MM.1S (cell line): ENCODE measurements at regions not wholly inside any gene's neighbourhood (a gene's known extent, or its start where the extent isn't known, plus 50 kb on each side); places are given as distances from the start of the nearest gene placed in this dataset.

Experiments
- DNase-seq: peaks from one replicate; pipeline ENCODE4 v3.0.0-alpha.2; 2015
- H2AFZ ChIP-seq: fragments of 300-600 bp; sonication (generic); 2 replicates; pipeline ENCODE4 v1.6.0; 2016; ENCODE audit warnings: antibody characterized with exemption, low read length
- H3F3A ChIP-seq: fragments of 300-600 bp; sonication (generic); 2 replicates; pipeline ENCODE4 v1.6.1; 2016; ENCODE audit warnings: mild to moderate bottlenecking, antibody characterized with exemption, low read length, moderate library complexity, mixed read lengths; ENCODE audit not compliant: insufficient read depth
- H3K27ac ChIP-seq: fragments of 300-600 bp; sonication (generic); 2 replicates; pipeline ENCODE4 v1.5.1; 2016; ENCODE audit warnings: mild to moderate bottlenecking, low read length
- H3K27me3 ChIP-seq: fragments of 300-600 bp; sonication (generic); replicated peaks from 2 replicates; pipeline ENCODE4 v1.6.0; 2016; ENCODE audit warnings: low read length; ENCODE audit not compliant: insufficient read depth
- H3K36me3 ChIP-seq: fragments of 300-600 bp; sonication (generic); replicated peaks from 2 replicates; pipeline ENCODE4 v1.6.1; 2016; ENCODE audit warnings: mild to moderate bottlenecking, low read length, mixed read lengths; ENCODE audit not compliant: insufficient read depth
- H3K4me1 ChIP-seq: fragments of 300-600 bp; sonication (generic); 2 replicates; pipeline ENCODE4 v1.6.1; 2016; ENCODE audit warnings: low read length, mixed read lengths
- H3K4me2 ChIP-seq: fragments of 300-600 bp; sonication (generic); 2 replicates; pipeline ENCODE4 v1.6.0; 2016; ENCODE audit warnings: low read depth, low read length
- H3K4me3 ChIP-seq: fragments of 300-600 bp; sonication (generic); 2 replicates; pipeline ENCODE4 v1.5.1; 2016; ENCODE audit warnings: low read length, mixed read lengths
- H3K79me2 ChIP-seq: fragments of 300-600 bp; sonication (generic); 2 replicates; pipeline ENCODE4 v1.6.1; 2016; ENCODE audit warnings: mixed run types, low read length, mixed read lengths
- H3K9ac ChIP-seq: fragments of 300-600 bp; sonication (generic); 2 replicates; pipeline ENCODE4 v1.6.1; 2016; ENCODE audit warnings: low read length, mixed read lengths
- H3K9me2 ChIP-seq: fragments of 300-600 bp; sonication (generic); replicated peaks from 2 replicates; pipeline ENCODE4 v1.6.1; 2016; ENCODE audit warnings: mild to moderate bottlenecking, low read length, mixed read lengths; ENCODE audit not compliant: insufficient read depth
- H3K9me3 ChIP-seq: fragments of 300-600 bp; sonication (generic); replicated peaks from 2 replicates; pipeline ENCODE4 v1.6.1; 2016; ENCODE audit warnings: mild to moderate bottlenecking, low read length, mixed read lengths; ENCODE audit not compliant: insufficient read depth
- H4K20me1 ChIP-seq: fragments of 300-600 bp; sonication (generic); 2 replicates; pipeline ENCODE4 v1.6.1; 2016; ENCODE audit warnings: mild to moderate bottlenecking, low read length, moderate library complexity, mixed read lengths; ENCODE audit not compliant: insufficient read depth
- CTCF ChIP-seq: fragments of 300-600 bp; sonication (generic); IDR thresholded peaks from 2 replicates; pipeline ENCODE4 v1.5.1; 2016; ENCODE audit warnings: antibody characterized with exemption, low read length, mixed read lengths
- EZH2 ChIP-seq: fragments of 300-600 bp; sonication (generic); optimal IDR thresholded peaks from 2 replicates; pipeline ENCODE3; 2017; ENCODE audit warnings: low read depth, mild to moderate bottlenecking, antibody characterized with exemption, low read length, mixed read lengths
- EZH2phosphoT487 ChIP-seq: fragments of 300-600 bp; sonication (generic); IDR thresholded peaks from 2 replicates; pipeline ENCODE4 v1.6.1; 2018; ENCODE audit warnings: antibody characterized with exemption, low read length

- Histone ChIP-seq H4K20me1 (no peaks in the 10 kb centered on the region), H3K4me1 (no peaks in the 10 kb centered on the region), H3K9me2 (no peaks in the 10 kb centered on the region), H3F3A (no peaks in the 10 kb centered on the region), H3K36me3 (no peaks in the 10 kb centered on the region), H3K9ac (no peak overlapping the region), H2AFZ (no peak overlapping the region), H3K27me3 (no peaks in the 10 kb centered on the region), H3K79me2 (no peaks in the 10 kb centered on the region), H3K27ac (no peak overlapping the region), H3K4me3 (no peak overlapping the region), H3K4me2 (no peak overlapping the region), H3K9me3 (no peaks in the 10 kb centered on the region)
- TF ChIP-seq EZH2phosphoT487 (no peak), EZH2 (no peak), CTCF (no peak)
- no peak for DNase-seq
Observed at GRCh38 chr17:72005332-72006163, 115.3 kb upstream of the SOX9 start.

- Histone ChIP-seq H3K4me2 (no peak overlapping the region), H3K27ac (no peak overlapping the region), H3K36me3 (no peaks in the 10 kb centered on the region), H3K9me3 (no peaks in the 10 kb centered on the region), H3K27me3 (no peaks in the 10 kb centered on the region), H3K9ac (no peak overlapping the region), H3K4me1 (no peaks in the 10 kb centered on the region), H3K79me2 (no peaks in the 10 kb centered on the region), H4K20me1 (no peaks in the 10 kb centered on the region), H2AFZ (no peak overlapping the region), H3K9me2 (no peaks in the 10 kb centered on the region), H3F3A (no peaks in the 10 kb centered on the region), H3K4me3 (no peak overlapping the region)
- TF ChIP-seq EZH2phosphoT487 (no peak), EZH2 (no peak), CTCF (no peak)
- DNase-seq, result no peak
Observed at GRCh38 chr17:72008236-72008876, 112.5 kb upstream of the SOX9 start.

DNA sequence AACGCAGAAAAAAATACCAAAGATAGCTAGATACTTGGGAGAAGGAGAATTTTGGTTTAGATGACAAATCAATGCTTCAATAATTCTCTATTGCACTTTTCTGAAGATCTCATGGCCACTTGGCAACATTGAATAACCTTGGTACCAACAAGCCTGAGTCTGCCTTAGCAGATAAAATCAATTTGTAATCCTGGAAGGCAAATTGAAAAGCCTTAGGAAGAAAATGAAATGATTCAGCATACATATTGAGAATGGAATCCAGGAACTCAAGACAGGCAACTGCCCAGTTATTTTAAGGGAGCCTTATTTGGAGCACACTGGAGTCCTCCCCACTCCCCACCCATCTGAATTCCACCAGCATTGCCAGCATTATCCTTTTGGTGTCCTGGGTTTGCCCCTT, 109.3 kb upstream of the SOX9 start:
- Histone ChIP-seq H4K20me1 (no peaks in the 10 kb centered on the region), H3K4me3 (no peak overlapping the region), H3K4me1 (no peaks in the 10 kb centered on the region), H3K9me2 (no peaks in the 10 kb centered on the region), H3K79me2 (no peaks in the 10 kb centered on the region), H2AFZ (no peak overlapping the region), H3K9me3 (no peaks in the 10 kb centered on the region), H3F3A (no peaks in the 10 kb centered on the region), H3K27me3 (no peaks in the 10 kb centered on the region), H3K27ac (no peak overlapping the region), H3K36me3 (no peaks in the 10 kb centered on the region), H3K4me2 (no peak overlapping the region), H3K9ac (no peak overlapping the region)
- no peak for TF ChIP-seq CTCF
- no peak for TF ChIP-seq EZH2phosphoT487
- TF ChIP-seq EZH2, result no peak
- DNase-seq, result no peak
